Spleen (tissue), 11 donors: ENCODE measurements at regions not wholly inside any gene's neighbourhood (a gene's known extent, or its start where the extent isn't known, plus 50 kb on each side); places are given as distances from the start of the nearest gene placed in this dataset.

Source experiments
- DNase-seq: peaks from one replicate; pipeline ENCODE4 v3.0.0-alpha.2; 2020
- H3K27ac ChIP-seq, 8 donors: fragments of 200-600 bp; sonication (generic) in 7 of 8; 1 replicate in 4 of 8; 2 replicates in 4 of 8; pipeline versions ENCODE4 v1.5.0 to v1.8.0; 2016 to 2021; ENCODE audit warnings: inconsistent platforms in 4 of 8, mild to moderate bottlenecking in 4 of 8, moderate library complexity in 1 of 8
- H3K27me3 ChIP-seq, 7 donors: fragments of 200-600 bp; sonication (generic) in 6 of 7; replicated peaks in 1 of 7; 1 replicate in 4 of 7; 2 replicates in 3 of 7; pipeline versions ENCODE4 v1.5.0 to v1.8.0; 2016 to 2021; ENCODE audit warnings: inconsistent platforms in 3 of 7, mild to moderate bottlenecking in 1 of 7
- H3K36me3 ChIP-seq, 6 donors: fragments of 200-600 bp; sonication (generic) in 5 of 6; 1 replicate in 4 of 6; 2 replicates in 2 of 6; pipeline versions ENCODE4 v1.5.0 to v1.8.0; 2016 to 2021; ENCODE audit warnings: inconsistent platforms in 2 of 6
- H3K4me1 ChIP-seq, 6 donors: fragments of 200-600 bp; sonication (generic) in 5 of 6; 1 replicate in 3 of 6; 2 replicates in 3 of 6; pipeline versions ENCODE4 v1.5.0 to v1.8.0; 2016 to 2021; ENCODE audit warnings: inconsistent platforms in 3 of 6
- H3K4me3 ChIP-seq, 8 donors: fragments of 200-600 bp; sonication (generic) in 7 of 8; 1 replicate in 4 of 8; 2 replicates in 4 of 8; pipeline versions ENCODE4 v1.5.0 to v1.8.0; 2016 to 2021; ENCODE audit warnings: inconsistent platforms in 4 of 8, mild to moderate bottlenecking in 4 of 8, moderate library complexity in 2 of 8
- H3K9me3 ChIP-seq, 8 donors: fragments of 200-600 bp; sonication (generic) in 7 of 8; 1 replicate in 4 of 8; 2 replicates in 4 of 8; pipeline versions ENCODE4 v1.5.0 to v1.8.0; 2016 to 2021; ENCODE audit warnings: inconsistent platforms in 4 of 8
- POLR2A ChIP-seq, 3 donors: fragments of 450-650 bp; IDR thresholded peaks; one replicate each; pipeline ENCODE4 v1.5.1; 2017; ENCODE audit warnings: antibody characterized with exemption in 3 of 3, mild to moderate bottlenecking in 1 of 3
- POLR2AphosphoS5 ChIP-seq, 3 donors: sonication (generic); formaldehyde crosslinking; IDR thresholded peaks; one replicate each; pipeline ENCODE4 v1.5.1; 2017; ENCODE audit warnings: antibody characterized with exemption in 3 of 3
- WGBS, 5 donors: extraction: QIAGEN DNeasy Blood & Tissue Kit in 3 of 5; methylation state at CpG; one replicate each; pipeline versions ENCODE4 v1.1.5 to v1.1.7; 2013 to 2018; 5-methylcytosine and 5-hydroxymethylcytosine counted together
- intact Hi-C: fragments of 100-400 bp; cut with DNase I; formaldehyde crosslinking; loops from one replicate; pipeline ENCODE4 v1.15.0; 2023; ENCODE audit warnings: low total_unique reads
- TF ChIP-seq, protein P1 (sequence below), 11 experiments: fragments of 200-600 bp in 7 of 11; fragments of 450-650 bp in 4 of 11; sonication (generic) in 4 of 11; IDR thresholded peaks in 8 of 11; conservative IDR thresholded peaks in 3 of 11; 1 replicate in 7 of 11; 2 replicates in 4 of 11; pipeline versions ENCODE4 v1.4.0 to v1.8.0; 2016 to 2021; ENCODE audit warnings: antibody characterized with exemption in 11 of 11, inconsistent platforms in 4 of 11, mild to moderate bottlenecking in 1 of 11
- donor health status: healthy with polysubstance abuse.
- donor health status: DM: no; HTN: no; CAD: no; lungs with moderate emphysema.
- donor health status: DM: no; HTN: no; CAD: no.
- donor health status: Bipolar disorder and iron deficiency.
- donor health status: healthy.
- donor health status: DM: no; HTN: no; CAD: no.
- donor health status: DM: yes; HTN: yes; CAD: no.

DNA sequence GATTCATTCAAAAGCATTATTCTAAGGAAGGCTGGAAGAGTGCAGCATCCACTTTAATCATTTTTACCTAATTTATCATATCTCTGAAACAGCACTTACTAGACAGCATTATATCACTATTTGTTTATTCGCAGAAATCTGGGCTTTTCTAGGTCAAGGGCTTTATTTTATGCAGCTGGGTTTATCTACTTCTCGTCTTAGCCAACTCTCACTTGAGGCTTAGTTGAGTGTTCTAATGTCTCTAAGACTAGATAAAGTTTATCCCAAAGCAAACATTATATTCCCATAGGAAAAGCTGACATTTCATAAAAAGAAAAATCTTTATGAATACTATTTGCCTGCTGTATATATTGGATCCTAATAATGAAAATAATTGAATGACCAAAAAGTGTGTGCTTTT lies 720.8 kb upstream of the FLRT2 start:
- no peaks in the 10 kb centered on the region for H3K36me3 ChIP-seq
- no peaks in the 10 kb centered on the region for H3K27me3 ChIP-seq
- peaks cover 0 to 7% (median 3%) of the 10 kb centered on the region in 8 donors for H3K9me3 ChIP-seq
- no peak for DNase-seq
- H3K27ac ChIP-seq = no peak overlapping the region
- 65 to 91% (median 68%) methylated on average over 2 of the region's 2 CpGs for WGBS, 5 donors
- no peaks in the 10 kb centered on the region for H3K4me1 ChIP-seq
- H3K4me3 ChIP-seq = no peak overlapping the region
- intact Hi-C loops = no loop called here
- TF ChIP-seq POLR2AphosphoS5 (IDR thresholded peaks at IDR 0.05) (no peak), POLR2A (IDR thresholded peaks at IDR 0.05) (no peak)
- TF ChIP-seq, protein P1, sequence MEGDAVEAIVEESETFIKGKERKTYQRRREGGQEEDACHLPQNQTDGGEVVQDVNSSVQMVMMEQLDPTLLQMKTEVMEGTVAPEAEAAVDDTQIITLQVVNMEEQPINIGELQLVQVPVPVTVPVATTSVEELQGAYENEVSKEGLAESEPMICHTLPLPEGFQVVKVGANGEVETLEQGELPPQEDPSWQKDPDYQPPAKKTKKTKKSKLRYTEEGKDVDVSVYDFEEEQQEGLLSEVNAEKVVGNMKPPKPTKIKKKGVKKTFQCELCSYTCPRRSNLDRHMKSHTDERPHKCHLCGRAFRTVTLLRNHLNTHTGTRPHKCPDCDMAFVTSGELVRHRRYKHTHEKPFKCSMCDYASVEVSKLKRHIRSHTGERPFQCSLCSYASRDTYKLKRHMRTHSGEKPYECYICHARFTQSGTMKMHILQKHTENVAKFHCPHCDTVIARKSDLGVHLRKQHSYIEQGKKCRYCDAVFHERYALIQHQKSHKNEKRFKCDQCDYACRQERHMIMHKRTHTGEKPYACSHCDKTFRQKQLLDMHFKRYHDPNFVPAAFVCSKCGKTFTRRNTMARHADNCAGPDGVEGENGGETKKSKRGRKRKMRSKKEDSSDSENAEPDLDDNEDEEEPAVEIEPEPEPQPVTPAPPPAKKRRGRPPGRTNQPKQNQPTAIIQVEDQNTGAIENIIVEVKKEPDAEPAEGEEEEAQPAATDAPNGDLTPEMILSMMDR (IDR thresholded peaks at IDR 0.05 in 8 of 11, conservative IDR thresholded peaks at IDR 0.05 in 3 of 11) = no peak

DNA sequence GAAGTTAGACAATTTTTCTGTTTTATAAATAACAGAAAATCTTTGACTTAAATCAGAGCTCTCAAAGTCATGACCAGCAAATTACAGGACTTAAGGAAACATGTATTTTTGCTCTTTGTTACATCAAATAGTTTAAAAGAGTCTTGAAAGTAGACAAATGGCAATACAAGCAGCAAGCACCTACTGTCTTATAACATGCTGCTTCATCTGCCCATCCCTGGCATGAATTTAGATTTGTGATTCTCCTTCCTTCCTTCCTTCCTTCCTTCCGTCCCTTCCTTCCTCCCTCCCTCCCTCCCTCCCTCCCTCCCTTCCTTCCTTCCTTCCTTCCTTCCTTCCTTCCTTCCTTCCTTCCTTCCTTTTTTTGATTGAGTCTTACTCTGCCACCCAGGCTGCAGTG lies 715.6 kb upstream of the FLRT2 start:
- Histone ChIP-seq H3K27me3 (no peaks in the 10 kb centered on the region), H3K4me1 (no peaks in the 10 kb centered on the region), H3K4me3 (no peak overlapping the region), H3K36me3 (no peaks in the 10 kb centered on the region), H3K27ac (no peak overlapping the region), H3K9me3 (peaks cover 0 to 10% (median 0%) of the 10 kb centered on the region in 8 donors)
- no peak for DNase-seq
- intact Hi-C loops = no loop called here
- no peak for TF ChIP-seq POLR2A (IDR thresholded peaks at IDR 0.05)
- no peak for TF ChIP-seq POLR2AphosphoS5 (IDR thresholded peaks at IDR 0.05)
- TF ChIP-seq, protein P1 (IDR thresholded peaks at IDR 0.05 in 8 of 11, conservative IDR thresholded peaks at IDR 0.05 in 3 of 11) = no peak
- 47 to 79% (median 55%) methylated on average over 1 of the region's 1 CpG for WGBS, 5 donors

DNA sequence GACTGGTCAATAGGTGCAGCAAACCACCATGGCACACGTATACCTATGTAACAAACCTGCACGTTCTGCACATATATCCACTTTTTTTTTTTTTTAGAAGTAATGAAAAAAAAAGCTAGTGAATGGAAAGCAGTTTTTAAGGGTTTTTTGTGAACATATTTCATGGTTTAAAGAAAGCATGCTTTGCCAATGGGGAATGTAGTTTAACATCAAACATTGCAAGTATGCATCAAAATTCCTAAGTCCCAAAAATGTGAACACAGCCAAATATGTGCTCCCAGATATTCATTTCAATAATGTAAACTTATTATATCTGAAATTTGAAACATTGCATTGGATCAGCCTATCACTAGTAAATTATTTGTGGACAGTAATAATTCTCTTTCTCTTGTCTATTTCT lies 710.4 kb upstream of the FLRT2 start:
- H3K4me3 ChIP-seq = no peak overlapping the region
- no peaks in the 10 kb centered on the region for H3K27me3 ChIP-seq
- H3K4me1 ChIP-seq = no peaks in the 10 kb centered on the region
- DNase-seq = no peak
- peaks cover 0 to 35% (median 15%) of the 10 kb centered on the region in 8 donors for H3K9me3 ChIP-seq
- TF ChIP-seq POLR2AphosphoS5 (IDR thresholded peaks at IDR 0.05) = no peak
- TF ChIP-seq POLR2A (IDR thresholded peaks at IDR 0.05) = no peak
- TF ChIP-seq, protein P1 (IDR thresholded peaks at IDR 0.05 in 8 of 11, conservative IDR thresholded peaks at IDR 0.05 in 3 of 11) = no peak
- no peaks in the 10 kb centered on the region for H3K36me3 ChIP-seq
- intact Hi-C loops = no loop called here
- H3K27ac ChIP-seq = no peak overlapping the region
- WGBS, 5 donors = 69 to 86% (median 79%) methylated on average over 2 of the region's 2 CpGs

DNA sequence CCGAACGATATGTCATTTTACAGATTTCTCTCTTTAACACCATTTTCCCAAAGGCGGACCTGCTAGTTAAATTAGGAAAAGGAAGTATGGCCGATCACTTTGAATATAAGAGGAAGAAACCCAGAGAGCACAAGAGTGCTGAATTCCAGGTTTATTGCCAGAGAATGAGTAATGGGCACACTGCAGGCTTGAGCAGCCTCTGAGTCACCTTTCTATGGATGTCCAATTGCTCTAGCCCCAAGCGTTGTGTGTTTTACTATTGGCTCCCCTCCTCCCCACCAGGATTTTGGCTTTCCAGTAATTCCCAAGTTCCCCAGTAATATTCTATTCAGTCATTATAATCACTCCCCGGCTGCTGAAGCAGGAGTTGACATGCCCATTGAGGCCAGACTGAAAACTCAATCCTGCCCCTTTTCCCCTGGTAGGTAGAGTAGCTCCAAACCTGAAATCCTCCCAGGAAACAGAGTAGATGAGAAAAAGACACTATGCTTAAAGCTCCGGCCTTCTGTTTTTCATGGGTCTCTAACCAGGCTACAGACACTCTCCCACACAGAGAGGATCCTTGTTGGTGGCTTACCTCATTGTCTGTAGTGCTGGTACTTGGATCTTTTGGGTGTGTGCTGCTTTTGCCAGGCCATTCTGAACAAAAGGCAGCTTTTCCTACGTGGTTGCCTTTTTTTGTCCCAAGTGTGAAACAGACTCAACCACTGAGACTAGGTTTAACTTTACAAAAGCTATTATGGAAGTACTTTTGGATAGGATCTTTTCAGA lies 704.3 kb upstream of the FLRT2 start:
- Histone ChIP-seq H3K27me3 (no peaks in the 10 kb centered on the region), H3K4me1 (no peaks in the 10 kb centered on the region), H3K9me3 (peaks cover 0 to 35% (median 25%) of the 10 kb centered on the region in 8 donors), H3K27ac (no peak overlapping the region), H3K4me3 (no peak overlapping the region), H3K36me3 (no peaks in the 10 kb centered on the region)
- no peak for DNase-seq
- TF ChIP-seq POLR2AphosphoS5 (IDR thresholded peaks at IDR 0.05) = no peak
- TF ChIP-seq POLR2A (IDR thresholded peaks at IDR 0.05) = no peak
- TF ChIP-seq, protein P1 (IDR thresholded peaks at IDR 0.05 in 8 of 11, conservative IDR thresholded peaks at IDR 0.05 in 3 of 11) = no peak
- intact Hi-C loops = no loop called here
- WGBS, 5 donors = 82 to 90% (median 86%) methylated on average over 8 of the region's 8 CpGs
